NCI-H2107 treated with DMSO at 0.1 percent for 48 hours (cell line): ENCODE measurements at regions not wholly inside any gene's neighbourhood (a gene's known extent, or its start where the extent isn't known, plus 50 kb on each side); places are given as distances from the start of the nearest gene placed in this dataset.

Experiments used
- DNase-seq: peaks from one replicate; lab custom pipeline; 2025; ENCODE audit not compliant: unreplicated experiment; lab: John Stamatoyannopoulos, UW

GRCh38 chr15:93882779-93883178 is 348.6 kb upstream of the MCTP2 start:
- no peak for DNase-seq

- DNase-seq: no peak
Measured at GRCh38 chr15:93882141-93882540, 349.2 kb upstream of the MCTP2 start.

GRCh38 chr15:93881310-93881709 is 350.1 kb upstream of the MCTP2 start:
- DNase-seq: no peak

- DNase-seq: no peak
Measured at GRCh38 chr15:93880358-93880757, 351.0 kb upstream of the MCTP2 start.

- DNase-seq: no peak
Measured at GRCh38 chr15:93870583-93870982, 360.8 kb upstream of the MCTP2 start.

GRCh38 chr15:93866948-93867347 is 364.4 kb upstream of the MCTP2 start:
- no peak for DNase-seq

GRCh38 chr15:93866476-93866875 is 364.9 kb upstream of the MCTP2 start:
- DNase-seq: no peak

GRCh38 chr15:93865586-93865985 is 365.8 kb upstream of the MCTP2 start:
- DNase-seq: no peak

- DNase-seq: no peak
Measured at GRCh38 chr15:93862791-93863190, 368.6 kb upstream of the MCTP2 start.

GRCh38 chr15:93861956-93862741 is 369.2 kb upstream of the MCTP2 start:
- DNase-seq: no peak

- DNase-seq: no peak
Measured at GRCh38 chr15:93861413-93861812, 369.9 kb upstream of the MCTP2 start.

- no peak for DNase-seq
Measured at GRCh38 chr15:93860701-93861100, 370.7 kb upstream of the MCTP2 start.

- no peak for DNase-seq
Measured at GRCh38 chr15:93859176-93859575, 372.2 kb upstream of the MCTP2 start.

- DNase-seq: no peak
Measured at GRCh38 chr15:93855181-93855826, 376.1 kb upstream of the MCTP2 start.

- no peak for DNase-seq
Measured at GRCh38 chr15:93854088-93854487, 377.3 kb upstream of the MCTP2 start.

GRCh38 chr15:93852761-93853160 is 378.6 kb upstream of the MCTP2 start:
- DNase-seq: no peak

GRCh38 chr15:93848490-93848889 is 382.9 kb upstream of the MCTP2 start:
- no peak for DNase-seq

- DNase-seq: no peak
Measured at GRCh38 chr15:93848076-93848475, 383.3 kb upstream of the MCTP2 start.

- DNase-seq: no peak
Measured at GRCh38 chr15:93846148-93846547, 385.2 kb upstream of the MCTP2 start.

- no peak for DNase-seq
Measured at GRCh38 chr15:93837450-93837849, 393.9 kb upstream of the MCTP2 start.

GRCh38 chr15:93835344-93835743 is 396.0 kb upstream of the MCTP2 start:
- no peak for DNase-seq

GRCh38 chr15:93831641-93832040 is 399.7 kb upstream of the MCTP2 start:
- no peak for DNase-seq
